Stimulated activated CD8-positive, alpha-beta memory T cell treated with anti-CD3 and anti-CD28 coated beads, Interleukin-4, amount 100 ng/mL, for 1 hour (primary cell): ENCODE measurements at regions not wholly inside any gene's neighbourhood (a gene's known extent, or its start where the extent isn't known, plus 50 kb on each side); places are given as distances from the start of the nearest gene placed in this dataset.
"Not testable (repeated sequence)": the region's sequence is repeated elsewhere in the genome, so short reads cannot be mapped to it uniquely, and the experiment has no call there.

Experiments used
- DNase-seq, 2 donors: peaks; one replicate each; pipeline ENCODE4 v3.0.0-alpha.2; 2020; ENCODE audit warnings: low read depth in 2 of 2, low spot score in 1 of 2

GRCh38 chr10:87300163-87300562 is 57.4 kb upstream of the NUTM2D start:
- DNase-seq: not testable (repeated sequence)

DNA sequence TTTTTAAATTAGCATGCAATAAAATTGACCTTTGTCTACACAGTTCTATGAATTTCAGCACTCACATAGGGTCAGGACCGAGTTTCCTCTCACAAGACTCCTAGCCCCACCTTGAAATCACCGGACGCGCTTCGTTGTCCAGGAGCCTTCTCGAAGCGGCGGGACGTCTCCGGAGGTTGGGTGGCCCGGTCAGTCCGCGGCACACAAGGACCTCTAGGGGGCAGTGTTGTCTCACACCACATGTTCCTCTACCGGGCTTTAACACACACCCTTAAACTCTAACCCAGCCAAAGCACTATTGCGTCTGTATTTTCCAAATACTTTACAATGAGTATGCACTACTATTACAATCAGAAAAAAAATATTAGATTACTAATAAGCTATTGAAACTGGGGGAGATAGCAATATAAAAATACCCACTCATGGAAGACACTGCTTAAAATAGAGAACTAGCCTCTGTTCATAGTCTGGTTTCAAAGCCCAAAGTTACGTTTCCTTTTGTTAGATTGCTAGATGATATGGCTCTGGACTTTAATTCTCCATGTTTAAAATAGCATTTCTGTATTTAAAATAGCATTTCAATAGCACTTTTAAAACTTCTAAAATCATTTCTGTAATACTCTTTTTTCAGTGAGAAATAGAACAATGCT is 56.0 kb upstream of the NUTM2D start:
- DNase-seq: peak in 1 of 2 donors; percentile 2

- DNase-seq: not testable (repeated sequence)
Observed at GRCh38 chr10:87302132-87302531, 55.4 kb upstream of the NUTM2D start.

GRCh38 chr10:87303707-87304106 is 53.8 kb upstream of the NUTM2D start:
- not testable (repeated sequence) for DNase-seq

DNA sequence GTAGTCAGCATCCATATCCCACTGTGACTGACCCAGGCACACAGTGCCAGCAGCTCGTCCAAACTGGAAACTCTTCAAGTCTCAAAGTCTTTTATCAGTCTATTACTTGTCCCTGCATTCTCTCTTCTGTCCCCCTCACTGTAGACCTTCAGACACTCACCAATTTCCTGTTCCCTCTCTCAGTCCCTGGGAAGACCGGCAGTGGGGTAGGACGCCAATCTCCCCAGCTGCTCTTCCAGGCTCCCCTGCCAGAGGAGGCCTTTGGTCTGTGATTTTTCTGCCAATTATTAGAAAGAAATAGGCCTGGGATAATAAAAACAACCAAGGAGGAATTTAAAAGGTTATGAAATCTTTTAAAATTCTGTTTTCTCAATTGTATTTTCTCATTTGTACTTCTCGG is 50.9 kb upstream of the NUTM2D start:
- not testable (repeated sequence) for DNase-seq
